Fibroblast of lung (primary cell): ENCODE measurements at regions not wholly inside any gene's neighbourhood (a gene's known extent, or its start where the extent isn't known, plus 50 kb on each side); places are given as distances from the start of the nearest gene placed in this dataset.

Experiments used
- DNase-seq, 2 donors: peaks; one replicate each; pipeline versions ENCODE4 v3.0.0 to v3.0.0-alpha.2; 2010; ENCODE audit warnings: low read depth in 2 of 2
- H2AFZ ChIP-seq: 2 replicates; pipeline ENCODE4 v1.5.1; 2012; ENCODE audit warnings: low read length, control low read depth, inconsistent platforms
- H3K27ac ChIP-seq: 2 replicates; pipeline ENCODE4 v1.5.1; 2011; ENCODE audit warnings: low read length, control low read depth; ENCODE audit not compliant: insufficient read depth
- H3K27me3 ChIP-seq: 2 replicates; pipeline ENCODE4 v1.5.1; 2011; ENCODE audit warnings: mild to moderate bottlenecking, low read length; ENCODE audit not compliant: control insufficient read depth, insufficient read depth
- H3K36me3 ChIP-seq: 2 replicates; pipeline ENCODE4 v1.5.1; 2011; ENCODE audit warnings: low read length; ENCODE audit not compliant: control insufficient read depth, insufficient read depth
- H3K4me1 ChIP-seq: 2 replicates; pipeline ENCODE4 v1.5.1; 2011; ENCODE audit warnings: low read length; ENCODE audit not compliant: control insufficient read depth, insufficient read depth; ENCODE audit errors: extremely low read depth
- H3K4me2 ChIP-seq: 2 replicates; pipeline ENCODE4 v1.5.1; 2011; ENCODE audit warnings: low read length, control low read depth; ENCODE audit not compliant: insufficient read depth; ENCODE audit errors: extremely low read depth
- H3K4me3 ChIP-seq, 4 experiments: fragments of 200-600 bp in 1 of 4; sonication (generic) in 1 of 4; replicated peaks in 1 of 4; 2 replicates each; pipeline ENCODE4 v1.5.1; 2011 to 2016; ENCODE audit warnings: low read length in 4 of 4, low read depth in 3 of 4, mild to moderate bottlenecking in 3 of 4, control low read depth in 2 of 4, inconsistent platforms in 1 of 4, mixed read lengths in 1 of 4; ENCODE audit not compliant: insufficient read depth in 1 of 4; ENCODE audit errors: control extremely low read depth in 1 of 4
- H3K79me2 ChIP-seq: 2 replicates; pipeline ENCODE4 v1.5.1; 2012; ENCODE audit warnings: mild to moderate bottlenecking, low read length, inconsistent platforms; ENCODE audit not compliant: control insufficient read depth, insufficient read depth
- H3K9ac ChIP-seq: 2 replicates; pipeline ENCODE4 v1.5.1; 2011; ENCODE audit warnings: mild to moderate bottlenecking, low read length, control low read depth; ENCODE audit not compliant: insufficient read depth
- H3K9me3 ChIP-seq: 2 replicates; pipeline ENCODE4 v1.5.1; 2012; ENCODE audit warnings: low read depth, low read length; ENCODE audit not compliant: control insufficient read depth, insufficient read depth
- H4K20me1 ChIP-seq: 2 replicates; pipeline ENCODE4 v1.5.1; 2011; ENCODE audit warnings: low read length; ENCODE audit not compliant: control insufficient read depth, insufficient read depth; ENCODE audit errors: extremely low read depth
- EZH2 ChIP-seq: IDR thresholded peaks from 2 replicates; pipeline ENCODE4 v1.5.1; 2012; ENCODE audit warnings: low read length, control low read depth, mild to moderate bottlenecking; ENCODE audit errors: missing control alignments

- H3K4me2 ChIP-seq: peak overlapping the region; percentile 17
- no peaks in the 10 kb centered on the region for H3K9me3 ChIP-seq
- H3K4me3 ChIP-seq: no peak overlapping the region
- H3K27me3 ChIP-seq: no peaks in the 10 kb centered on the region
- H3K9ac ChIP-seq: peak overlapping the region; percentile 17
- H3K27ac ChIP-seq: peak overlapping the region; percentile 69
- no peak for TF ChIP-seq EZH2
- H3K36me3 ChIP-seq: no peaks in the 10 kb centered on the region
- no peak overlapping the region for H2AFZ ChIP-seq
- peak; percentile 94 to 95 for DNase-seq
- peaks cover 44% of the 10 kb centered on the region for H3K4me1 ChIP-seq
- H3K79me2 ChIP-seq: peaks cover 70% of the 10 kb centered on the region
- no peaks in the 10 kb centered on the region for H4K20me1 ChIP-seq
Measured at GRCh38 chr1:39154553-39155421, 49.7 kb upstream of the MACF1 start.
